H9 (cell line): ENCODE measurements at regions not wholly inside any gene's neighbourhood (a gene's known extent, or its start where the extent isn't known, plus 50 kb on each side); places are given as distances from the start of the nearest gene placed in this dataset.

ENCODE experiments used
- DNase-seq: peaks from one replicate; pipeline ENCODE4 v3.0.0-alpha.2; 2017
- H2AFZ ChIP-seq: one replicate; pipeline ENCODE4 v1.6.1; 2013; ENCODE audit warnings: mild to moderate bottlenecking, low read length, control low read depth, moderate library complexity
- H2AK5ac ChIP-seq: 2 replicates; pipeline ENCODE4 v1.6.1; 2013; ENCODE audit warnings: low read length, control low read depth, mixed read lengths; ENCODE audit not compliant: insufficient read length
- H2BK120ac ChIP-seq: one replicate; pipeline ENCODE4 v1.6.1; 2013; ENCODE audit warnings: low read depth, mild to moderate bottlenecking, low read length, control low read depth, inconsistent platforms; ENCODE audit not compliant: poor library complexity, severe bottlenecking
- H2BK12ac ChIP-seq: 2 replicates; pipeline ENCODE4 v1.6.1; 2013; ENCODE audit warnings: low read length, control low read depth, mixed read lengths, low read depth; ENCODE audit not compliant: insufficient read length
- H2BK15ac ChIP-seq: 2 replicates; pipeline ENCODE4 v1.6.1; 2013; ENCODE audit warnings: low read depth, low read length, control low read depth
- H2BK20ac ChIP-seq: one replicate; pipeline ENCODE4 v1.6.1; 2013; ENCODE audit warnings: low read depth, mild to moderate bottlenecking, low read length, control low read depth, inconsistent platforms; ENCODE audit not compliant: poor library complexity, severe bottlenecking
- H2BK5ac ChIP-seq: 2 replicates; pipeline ENCODE4 v1.6.1; 2013; ENCODE audit warnings: low read length, control low read depth, mixed read lengths; ENCODE audit not compliant: insufficient read length
- H3K14ac ChIP-seq: 2 replicates; pipeline ENCODE4 v1.6.1; 2013; ENCODE audit warnings: low read length, control low read depth; ENCODE audit not compliant: insufficient read depth
- H3K18ac ChIP-seq: 2 replicates; pipeline ENCODE4 v1.6.1; 2013; ENCODE audit warnings: low read depth, mild to moderate bottlenecking, mixed read lengths, low read length, control low read depth; ENCODE audit not compliant: insufficient read length
- H3K23ac ChIP-seq: 2 replicates; pipeline ENCODE4 v1.6.1; 2013; ENCODE audit warnings: low read length, control low read depth, mixed read lengths, low read depth; ENCODE audit not compliant: insufficient read length
- H3K23me2 ChIP-seq: 2 replicates; pipeline ENCODE4 v1.6.1; 2013; ENCODE audit warnings: low read depth, mild to moderate bottlenecking, mixed read lengths, low read length, control low read depth; ENCODE audit not compliant: insufficient read length, poor library complexity, severe bottlenecking
- H3K27ac ChIP-seq: 2 replicates; pipeline ENCODE4 v1.5.1; 2013; ENCODE audit warnings: low read length, control low read depth, mixed read lengths, low read depth; ENCODE audit not compliant: insufficient read length
- H3K27me3 ChIP-seq: 2 replicates; pipeline ENCODE4 v1.6.1; 2013; ENCODE audit warnings: low read length, control low read depth, inconsistent platforms; ENCODE audit not compliant: insufficient read depth
- H3K4ac ChIP-seq: 2 replicates; pipeline ENCODE4 v1.6.1; 2013; ENCODE audit warnings: low read depth, mild to moderate bottlenecking, control low read depth, inconsistent platforms, low read length, moderate library complexity
- H3K4me1 ChIP-seq: 2 replicates; pipeline ENCODE4 v1.6.1; 2013; ENCODE audit warnings: low read length, control low read depth, inconsistent platforms; ENCODE audit not compliant: insufficient read depth
- H3K4me2 ChIP-seq: 2 replicates; pipeline ENCODE4 v1.6.1; 2013; ENCODE audit warnings: low read length, control low read depth, mixed read lengths; ENCODE audit not compliant: insufficient read length, insufficient read depth
- H3K56ac ChIP-seq: 2 replicates; pipeline ENCODE4 v1.6.1; 2013; ENCODE audit warnings: low read depth, mild to moderate bottlenecking, mixed read lengths, low read length, control low read depth; ENCODE audit not compliant: insufficient read length
- H3K79me1 ChIP-seq: 2 replicates; pipeline ENCODE4 v1.6.1; 2013; ENCODE audit warnings: low read depth, mild to moderate bottlenecking, moderate library complexity, low read length, control low read depth, inconsistent platforms; ENCODE audit not compliant: insufficient read depth, poor library complexity, severe bottlenecking
- H3K79me2 ChIP-seq: 2 replicates; pipeline ENCODE4 v1.6.1; 2013; ENCODE audit warnings: low read length, control low read depth, inconsistent platforms; ENCODE audit not compliant: insufficient read depth
- H3K9ac ChIP-seq: 2 replicates; pipeline ENCODE4 v1.6.1; 2013; ENCODE audit warnings: low read length, control low read depth, mixed read lengths; ENCODE audit not compliant: insufficient read length; ENCODE audit errors: extremely low read depth
- H3K9me3 ChIP-seq: one replicate; pipeline ENCODE4 v1.6.1; 2013; ENCODE audit warnings: low read depth, low read length, inconsistent platforms; ENCODE audit not compliant: control insufficient read depth
- H3T11ph ChIP-seq: one replicate; pipeline ENCODE4 v1.6.1; 2013; ENCODE audit warnings: mild to moderate bottlenecking, low read length, control low read depth, inconsistent platforms
- H4K20me1 ChIP-seq: one replicate; pipeline ENCODE4 v1.6.1; 2013; ENCODE audit not compliant: control insufficient read depth, insufficient read length, insufficient read depth
- H4K5ac ChIP-seq: 2 replicates; pipeline ENCODE4 v1.6.1; 2013; ENCODE audit warnings: low read depth, mild to moderate bottlenecking, mixed read lengths, low read length, control low read depth; ENCODE audit not compliant: insufficient read length
- H4K8ac ChIP-seq: replicated peaks from 2 replicates; pipeline ENCODE4 v1.6.1; 2013; ENCODE audit warnings: low read length, control low read depth, mixed read lengths, low read depth; ENCODE audit not compliant: insufficient read length
- H4K91ac ChIP-seq: 2 replicates; pipeline ENCODE4 v1.6.1; 2013; ENCODE audit warnings: low read depth, mild to moderate bottlenecking, moderate library complexity, mixed read lengths, low read length, control low read depth; ENCODE audit not compliant: insufficient read length
- H3K27ac Mint-ChIP-seq, 3 experiments: 2 replicates in 2 of 3; 3 replicates in 1 of 3; pipeline ENCODE4 v1.8.0; 2020 to 2021; ENCODE audit warnings: mixed read lengths in 3 of 3, mild to moderate bottlenecking in 1 of 3, moderate library complexity in 1 of 3
- H3K27me3 Mint-ChIP-seq: 2 replicates; pipeline ENCODE4 v1.8.0; 2021; ENCODE audit warnings: low read depth, mild to moderate bottlenecking, moderate library complexity, mixed read lengths
- H3K36me3 Mint-ChIP-seq, 3 experiments: 2 replicates in 2 of 3; 3 replicates in 1 of 3; pipeline ENCODE4 v1.8.0; 2020 to 2021; ENCODE audit warnings: low read depth in 3 of 3, mixed read lengths in 3 of 3; ENCODE audit not compliant: insufficient read depth in 1 of 3
- H3K4me1 Mint-ChIP-seq, 2 experiments: 2 replicates each; pipeline ENCODE4 v1.8.0; 2020; ENCODE audit warnings: mixed read lengths in 2 of 2
- H3K4me3 Mint-ChIP-seq, 2 experiments: 2 replicates in 1 of 2; 3 replicates in 1 of 2; pipeline ENCODE4 v1.8.0; 2020 to 2021; ENCODE audit warnings: mild to moderate bottlenecking in 2 of 2, mixed read lengths in 2 of 2, moderate library complexity in 1 of 2
- H3K9me3 Mint-ChIP-seq, 2 experiments: 2 replicates in 1 of 2; 3 replicates in 1 of 2; pipeline ENCODE4 v1.8.0; 2020; ENCODE audit warnings: mild to moderate bottlenecking in 2 of 2, mixed read lengths in 2 of 2, moderate library complexity in 1 of 2
- WGBS: extraction: QIAGEN DNeasy Blood & Tissue Kit; methylation state at CpG from one replicate; pipeline ENCODE4 v1.1.7; 2013; ENCODE audit warnings: missing lambda C conversion rate, low lambda C conversion rate, mixed read lengths; ENCODE audit not compliant: insufficient read length; ENCODE audit errors: extremely low coverage; 5-methylcytosine and 5-hydroxymethylcytosine counted together
- TF ChIP-seq, protein P1 (sequence below): fragments of 200-600 bp; sonication (generic); conservative IDR thresholded peaks from 3 replicates; pipeline ENCODE4 v1.8.0; 2021; ENCODE audit warnings: antibody characterized with exemption, mild to moderate bottlenecking

DNA sequence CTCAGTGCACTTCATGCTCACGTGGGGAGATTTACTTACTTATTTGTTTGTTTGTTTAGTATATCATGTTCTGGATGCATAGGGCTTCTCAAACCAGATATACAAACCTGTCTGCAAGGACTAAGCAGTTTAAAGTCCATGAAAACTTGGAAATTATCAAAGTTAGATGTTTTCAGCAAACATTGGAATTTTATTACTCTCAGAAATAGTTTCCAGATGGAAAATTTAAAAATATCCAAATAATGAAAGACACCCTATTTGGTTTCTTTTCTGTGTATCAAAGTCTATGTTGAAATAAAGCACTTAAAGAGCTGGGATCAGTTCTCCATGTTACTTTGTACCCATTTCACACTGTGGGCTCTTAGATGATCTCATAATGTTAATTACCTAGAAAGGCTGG is 312.1 kb downstream of the PPP1R2C start:
- Histone ChIP-seq H3K9me3 (no peaks in the 10 kb centered on the region), H3K27ac (no peak overlapping the region), H2BK12ac (no peak overlapping the region), H2BK20ac (no peak overlapping the region), H3T11ph (no peak overlapping the region), H3K4ac (no peak overlapping the region), H4K8ac (no peak overlapping the region), H2BK120ac (no peak overlapping the region), H3K9ac (no peak overlapping the region), H3K4me2 (no peak overlapping the region), H3K14ac (no peak overlapping the region), H2AK5ac (no peak overlapping the region), H2BK5ac (no peak overlapping the region), H3K27me3 (no peaks in the 10 kb centered on the region), H3K4me1 (no peaks in the 10 kb centered on the region), H4K91ac (no peak overlapping the region), H3K79me2 (no peaks in the 10 kb centered on the region), H2AFZ (no peak overlapping the region), H3K79me1 (no peaks in the 10 kb centered on the region), H3K23me2 (no peaks in the 10 kb centered on the region), H2BK15ac (no peak overlapping the region), H3K23ac (no peak overlapping the region), H3K56ac (no peak overlapping the region), H4K20me1 (no peaks in the 10 kb centered on the region), H3K18ac (no peak overlapping the region), H4K5ac (no peak overlapping the region)
- Mint-ChIP-seq H3K27me3 (no peaks in the 10 kb centered on the region; the same call in 1 of the 2 replicates), H3K4me1 (peaks cover 9 to 18% of the 10 kb centered on the region in 2 experiments), H3K27ac (no peak overlapping the region), H3K4me3 (no peak overlapping the region), H3K9me3 (peaks cover 0 to 33% of the 10 kb centered on the region in 2 experiments; a peak in 3 of 5 replicates), H3K36me3 (no peaks in the 10 kb centered on the region; a peak in 2 of 7 replicates)
- TF ChIP-seq, protein P1, sequence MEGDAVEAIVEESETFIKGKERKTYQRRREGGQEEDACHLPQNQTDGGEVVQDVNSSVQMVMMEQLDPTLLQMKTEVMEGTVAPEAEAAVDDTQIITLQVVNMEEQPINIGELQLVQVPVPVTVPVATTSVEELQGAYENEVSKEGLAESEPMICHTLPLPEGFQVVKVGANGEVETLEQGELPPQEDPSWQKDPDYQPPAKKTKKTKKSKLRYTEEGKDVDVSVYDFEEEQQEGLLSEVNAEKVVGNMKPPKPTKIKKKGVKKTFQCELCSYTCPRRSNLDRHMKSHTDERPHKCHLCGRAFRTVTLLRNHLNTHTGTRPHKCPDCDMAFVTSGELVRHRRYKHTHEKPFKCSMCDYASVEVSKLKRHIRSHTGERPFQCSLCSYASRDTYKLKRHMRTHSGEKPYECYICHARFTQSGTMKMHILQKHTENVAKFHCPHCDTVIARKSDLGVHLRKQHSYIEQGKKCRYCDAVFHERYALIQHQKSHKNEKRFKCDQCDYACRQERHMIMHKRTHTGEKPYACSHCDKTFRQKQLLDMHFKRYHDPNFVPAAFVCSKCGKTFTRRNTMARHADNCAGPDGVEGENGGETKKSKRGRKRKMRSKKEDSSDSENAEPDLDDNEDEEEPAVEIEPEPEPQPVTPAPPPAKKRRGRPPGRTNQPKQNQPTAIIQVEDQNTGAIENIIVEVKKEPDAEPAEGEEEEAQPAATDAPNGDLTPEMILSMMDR, result no peak
- no CpG with 5 or more reads among the region's 1 CpG for WGBS
- DNase-seq, result no peak
